ENCODE measurements at regions not wholly inside any gene's neighbourhood (a gene's known extent, or its start where the extent isn't known, plus 50 kb on each side); places are given as distances from the start of the nearest gene placed in this dataset.

DNA sequence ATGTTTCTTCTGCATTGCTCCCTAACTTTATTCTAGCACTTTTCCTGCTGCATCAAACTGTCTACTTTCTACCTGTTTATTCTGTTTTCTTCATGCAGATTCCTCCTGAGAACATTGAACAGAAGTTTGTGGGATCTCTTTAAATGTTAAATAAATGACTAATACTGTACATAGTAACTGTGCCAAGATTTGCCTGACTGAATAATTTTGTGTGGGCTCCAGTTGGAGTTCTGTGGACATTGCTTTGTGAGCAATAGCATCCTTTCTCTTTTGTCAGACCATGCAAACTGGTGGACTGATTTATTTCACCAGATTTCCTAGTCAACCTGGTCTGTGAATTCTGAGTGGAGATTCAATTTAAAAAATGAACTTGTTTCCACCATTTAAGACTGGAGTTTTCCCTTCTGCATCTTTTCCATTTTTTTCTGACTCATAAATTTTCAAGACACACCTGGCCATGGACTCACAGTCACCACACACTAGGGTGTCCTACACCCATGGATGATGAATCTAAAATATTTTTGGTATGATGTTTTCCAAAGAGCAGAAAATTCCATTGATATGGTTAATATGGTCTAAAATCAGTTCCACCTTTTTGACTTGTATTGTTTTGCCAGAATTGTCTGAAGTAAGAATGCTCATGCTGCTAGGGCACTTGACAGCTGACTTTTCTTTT is 140.7 kb upstream of the SPAG17 start:
- H3K27ac ChIP-seq (ENCODE audit: low read depth, low read length), result no peak overlapping the region
- no peaks in the 10 kb centered on the region for H3K36me3 Mint-ChIP-seq (ENCODE audit: low read depth, unreplicated experiment)
- no peaks in the 10 kb centered on the region for H3K9me3 ChIP-seq (ENCODE audit: insufficient read depth, low read depth, low read length)
- no peaks in the 10 kb centered on the region for H3K9me3 Mint-ChIP-seq (ENCODE audit: unreplicated experiment)
- no peak overlapping the region for H3K4me3 ChIP-seq (ENCODE audit: insufficient read depth, low read depth, low read length)
- peaks cover 2% of the 10 kb centered on the region for H3K27me3 Mint-ChIP-seq (ENCODE audit: low read depth, unreplicated experiment)
- H3K4me3 Mint-ChIP-seq (ENCODE audit: unreplicated experiment), result no peak overlapping the region
- no peak overlapping the region for H3K4me2 ChIP-seq (ENCODE audit: low read length)
- no peaks in the 10 kb centered on the region for H3K4me1 ChIP-seq (ENCODE audit: insufficient read depth, low read length)
- no peak overlapping the region for H3K27ac Mint-ChIP-seq (ENCODE audit: unreplicated experiment)
- no peak overlapping the region for H3K9ac ChIP-seq (ENCODE audit: low read length)
- H4K20me1 ChIP-seq (ENCODE audit: insufficient read depth, low read length), result no peaks in the 10 kb centered on the region
- DNase-seq (ENCODE audit: low read depth) (peak; percentile 47), FAIRE-seq (no peak)
- no peak for TF ChIP-seq EZH2 (IDR thresholded peaks at IDR 0.05; ENCODE audit: insufficient read depth, low read length)
- no peak for TF ChIP-seq CTCF (IDR thresholded peaks at IDR 0.05; ENCODE audit: insufficient read depth, low read depth, low read length)
- no peaks in the 10 kb centered on the region for H3K27me3 ChIP-seq (ENCODE audit: insufficient read depth, low read length)
- H3K36me3 ChIP-seq (ENCODE audit: insufficient read depth, low read length), result no peaks in the 10 kb centered on the region
- H2AFZ ChIP-seq (ENCODE audit: low read depth, low read length), result no peak overlapping the region
- no peaks in the 10 kb centered on the region for H3K4me1 Mint-ChIP-seq (ENCODE audit: low read depth, unreplicated experiment)
- no peaks in the 10 kb centered on the region for H3K79me2 ChIP-seq (ENCODE audit: insufficient read depth, low read length)

DNA sequence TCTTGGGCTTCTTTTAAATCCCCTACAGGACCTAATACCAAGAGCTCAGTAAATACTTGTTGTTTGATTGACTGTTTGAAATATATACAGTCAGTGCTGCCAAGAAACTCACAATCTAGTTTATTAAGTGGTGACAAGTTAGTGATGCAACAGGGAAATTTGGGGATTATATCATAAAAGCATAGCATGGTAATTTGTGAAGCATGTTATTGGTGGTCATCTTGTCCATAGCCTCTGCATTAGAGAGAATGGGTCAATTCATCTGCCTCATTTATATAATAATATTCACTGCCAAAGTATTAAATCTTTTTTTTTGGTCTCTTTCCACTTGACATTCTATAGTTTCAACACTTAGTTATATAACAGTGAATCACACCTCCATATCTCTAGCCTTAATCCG is 138.2 kb upstream of the SPAG17 start:
- Mint-ChIP-seq H3K4me1 (ENCODE audit: low read depth, unreplicated experiment) (no peaks in the 10 kb centered on the region), H3K9me3 (ENCODE audit: unreplicated experiment) (no peaks in the 10 kb centered on the region), H3K4me3 (ENCODE audit: unreplicated experiment) (no peak overlapping the region), H3K36me3 (ENCODE audit: low read depth, unreplicated experiment) (no peaks in the 10 kb centered on the region), H3K27me3 (ENCODE audit: low read depth, unreplicated experiment) (peaks cover 2% of the 10 kb centered on the region), H3K27ac (ENCODE audit: unreplicated experiment) (no peak overlapping the region)
- no peaks in the 10 kb centered on the region for H3K36me3 ChIP-seq (ENCODE audit: insufficient read depth, low read length)
- H3K4me3 ChIP-seq (ENCODE audit: insufficient read depth, low read depth, low read length), result no peak overlapping the region
- H2AFZ ChIP-seq (ENCODE audit: low read depth, low read length), result no peak overlapping the region
- TF ChIP-seq CTCF (IDR thresholded peaks at IDR 0.05; ENCODE audit: insufficient read depth, low read depth, low read length) (no peak), EZH2 (IDR thresholded peaks at IDR 0.05; ENCODE audit: insufficient read depth, low read length) (no peak)
- H3K9ac ChIP-seq (ENCODE audit: low read length), result no peak overlapping the region
- no peaks in the 10 kb centered on the region for H3K9me3 ChIP-seq (ENCODE audit: insufficient read depth, low read depth, low read length)
- no peak for DNase-seq (ENCODE audit: low read depth)
- FAIRE-seq, result no peak
- H3K27me3 ChIP-seq (ENCODE audit: insufficient read depth, low read length), result no peaks in the 10 kb centered on the region
- H3K27ac ChIP-seq (ENCODE audit: low read depth, low read length), result no peak overlapping the region
- no peaks in the 10 kb centered on the region for H3K79me2 ChIP-seq (ENCODE audit: insufficient read depth, low read length)
- H3K4me2 ChIP-seq (ENCODE audit: low read length), result no peak overlapping the region
- no peaks in the 10 kb centered on the region for H4K20me1 ChIP-seq (ENCODE audit: insufficient read depth, low read length)
- H3K4me1 ChIP-seq (ENCODE audit: insufficient read depth, low read length), result no peaks in the 10 kb centered on the region

DNA sequence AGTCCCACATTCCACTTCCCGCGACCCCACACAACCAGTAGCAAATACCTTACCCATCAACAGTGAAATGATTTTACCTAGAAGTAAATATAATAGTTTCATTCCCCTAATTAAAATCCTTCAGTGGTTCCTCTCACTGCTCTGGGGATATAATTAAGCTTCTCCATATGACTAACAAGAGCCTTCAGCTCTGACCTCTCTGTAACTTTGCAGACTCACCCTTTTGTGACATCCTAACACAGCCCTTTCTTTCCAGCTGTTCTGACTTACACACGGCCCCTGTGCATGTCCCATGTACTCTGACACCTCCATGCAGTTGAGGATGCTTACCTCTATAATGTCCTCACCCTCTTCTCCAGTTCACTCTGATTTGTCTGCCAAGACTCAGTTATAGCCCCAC is 137.3 kb upstream of the SPAG17 start:
- TF ChIP-seq CTCF (IDR thresholded peaks at IDR 0.05; ENCODE audit: insufficient read depth, low read depth, low read length), result no peak
- TF ChIP-seq EZH2 (IDR thresholded peaks at IDR 0.05; ENCODE audit: insufficient read depth, low read length), result no peak
- peaks cover 2% of the 10 kb centered on the region for H3K27me3 Mint-ChIP-seq (ENCODE audit: low read depth, unreplicated experiment)
- no peak overlapping the region for H3K27ac ChIP-seq (ENCODE audit: low read depth, low read length)
- H3K36me3 Mint-ChIP-seq (ENCODE audit: low read depth, unreplicated experiment), result no peaks in the 10 kb centered on the region
- H3K9me3 ChIP-seq (ENCODE audit: insufficient read depth, low read depth, low read length), result no peaks in the 10 kb centered on the region
- no peak overlapping the region for H3K4me3 ChIP-seq (ENCODE audit: insufficient read depth, low read depth, low read length)
- no peak overlapping the region for H2AFZ ChIP-seq (ENCODE audit: low read depth, low read length)
- H3K4me1 ChIP-seq (ENCODE audit: insufficient read depth, low read length), result no peaks in the 10 kb centered on the region
- H3K27ac Mint-ChIP-seq (ENCODE audit: unreplicated experiment), result no peak overlapping the region
- H3K27me3 ChIP-seq (ENCODE audit: insufficient read depth, low read length), result no peaks in the 10 kb centered on the region
- no peaks in the 10 kb centered on the region for H3K79me2 ChIP-seq (ENCODE audit: insufficient read depth, low read length)
- no peak overlapping the region for H3K9ac ChIP-seq (ENCODE audit: low read length)
- H3K9me3 Mint-ChIP-seq (ENCODE audit: unreplicated experiment), result no peaks in the 10 kb centered on the region
- no peaks in the 10 kb centered on the region for H3K36me3 ChIP-seq (ENCODE audit: insufficient read depth, low read length)
- H3K4me2 ChIP-seq (ENCODE audit: low read length), result no peak overlapping the region
- FAIRE-seq (no peak), DNase-seq (ENCODE audit: low read depth) (no peak)
- no peaks in the 10 kb centered on the region for H3K4me1 Mint-ChIP-seq (ENCODE audit: low read depth, unreplicated experiment)
- no peaks in the 10 kb centered on the region for H4K20me1 ChIP-seq (ENCODE audit: insufficient read depth, low read length)
- no peak overlapping the region for H3K4me3 Mint-ChIP-seq (ENCODE audit: unreplicated experiment)

All from astrocyte (in vitro differentiated cells and primary cell).